Liver (tissue), 3 donors: ENCODE measurements at regions not wholly inside any gene's neighbourhood (a gene's known extent, or its start where the extent isn't known, plus 50 kb on each side); places are given as distances from the start of the nearest gene placed in this dataset.

Experiments
- TAF1 ChIP-seq: conservative IDR thresholded peaks from 2 replicates; pipeline ENCODE4 v1.6.1; 2016; ENCODE audit warnings: antibody characterized with exemption, mild to moderate bottlenecking
- TF ChIP-seq, protein P1 (sequence below): IDR thresholded peaks from 2 replicates; pipeline ENCODE4 v1.6.1; 2016; ENCODE audit warnings: antibody characterized with exemption
- TF ChIP-seq, protein P2 (sequence below): fragments of 150-350 bp; IDR thresholded peaks from 2 replicates; pipeline ENCODE4 v1.5.1; 2017; ENCODE audit warnings: improper control_type of control experiment, low read depth, low read length; ENCODE audit not compliant: missing input control
- donor health status: healthy.
- donor health status: healthy.

DNA sequence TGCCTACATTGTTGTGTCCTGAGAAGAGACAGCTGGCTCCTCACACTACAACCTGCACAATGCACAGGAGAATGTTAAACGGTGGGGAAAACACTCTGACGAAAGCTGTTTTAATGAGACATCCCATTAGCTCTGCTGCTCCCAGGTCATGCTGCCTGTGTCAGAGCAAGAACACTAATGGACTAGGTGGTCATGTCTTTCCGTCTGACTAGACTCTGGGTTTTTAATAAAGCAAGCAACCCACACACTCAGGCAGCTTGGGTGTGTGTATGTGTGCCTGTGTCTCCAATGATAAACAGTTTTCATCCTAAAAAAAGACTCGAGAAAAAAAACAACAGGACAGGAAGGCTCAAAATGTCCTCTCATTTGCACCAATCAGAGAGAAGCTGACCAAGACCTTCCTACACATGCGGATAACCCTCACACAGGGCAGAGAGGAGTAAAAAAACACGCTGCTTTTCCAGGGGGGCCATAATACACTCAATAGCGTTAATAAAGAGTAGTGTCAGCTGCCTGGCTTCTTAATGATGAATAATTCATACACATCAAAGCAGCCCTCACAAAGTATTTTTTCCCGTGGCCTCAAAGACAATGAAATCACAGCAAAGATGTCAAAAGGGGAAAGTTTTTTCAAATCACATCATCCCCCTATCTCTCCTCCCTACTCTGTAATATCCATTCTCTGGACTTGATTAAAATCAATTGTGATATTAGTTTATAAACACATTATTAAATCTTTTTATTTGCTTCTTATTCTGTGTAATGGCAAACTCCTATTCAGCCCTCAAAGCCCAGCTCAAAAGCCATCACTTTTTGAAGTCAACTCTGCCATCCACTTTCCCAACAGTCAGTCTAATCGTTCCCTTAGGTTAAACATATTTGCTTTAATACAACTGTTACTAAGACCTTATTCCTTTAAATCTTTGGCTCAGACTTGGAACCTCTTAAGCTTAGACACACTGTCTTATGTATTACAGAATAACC is 244.2 kb upstream of the CDH11 start:
- TF ChIP-seq, protein P1, sequence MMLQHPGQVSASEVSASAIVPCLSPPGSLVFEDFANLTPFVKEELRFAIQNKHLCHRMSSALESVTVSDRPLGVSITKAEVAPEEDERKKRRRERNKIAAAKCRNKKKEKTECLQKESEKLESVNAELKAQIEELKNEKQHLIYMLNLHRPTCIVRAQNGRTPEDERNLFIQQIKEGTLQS: no peak
- TF ChIP-seq, protein P2, sequence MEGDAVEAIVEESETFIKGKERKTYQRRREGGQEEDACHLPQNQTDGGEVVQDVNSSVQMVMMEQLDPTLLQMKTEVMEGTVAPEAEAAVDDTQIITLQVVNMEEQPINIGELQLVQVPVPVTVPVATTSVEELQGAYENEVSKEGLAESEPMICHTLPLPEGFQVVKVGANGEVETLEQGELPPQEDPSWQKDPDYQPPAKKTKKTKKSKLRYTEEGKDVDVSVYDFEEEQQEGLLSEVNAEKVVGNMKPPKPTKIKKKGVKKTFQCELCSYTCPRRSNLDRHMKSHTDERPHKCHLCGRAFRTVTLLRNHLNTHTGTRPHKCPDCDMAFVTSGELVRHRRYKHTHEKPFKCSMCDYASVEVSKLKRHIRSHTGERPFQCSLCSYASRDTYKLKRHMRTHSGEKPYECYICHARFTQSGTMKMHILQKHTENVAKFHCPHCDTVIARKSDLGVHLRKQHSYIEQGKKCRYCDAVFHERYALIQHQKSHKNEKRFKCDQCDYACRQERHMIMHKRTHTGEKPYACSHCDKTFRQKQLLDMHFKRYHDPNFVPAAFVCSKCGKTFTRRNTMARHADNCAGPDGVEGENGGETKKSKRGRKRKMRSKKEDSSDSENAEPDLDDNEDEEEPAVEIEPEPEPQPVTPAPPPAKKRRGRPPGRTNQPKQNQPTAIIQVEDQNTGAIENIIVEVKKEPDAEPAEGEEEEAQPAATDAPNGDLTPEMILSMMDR: no peak
- TF ChIP-seq TAF1: no peak
